ENCODE measurements at regions not wholly inside any gene's neighbourhood (a gene's known extent, or its start where the extent isn't known, plus 50 kb on each side); places are given as distances from the start of the nearest gene placed in this dataset.

GRCh38 chr5:17761326-17761725 lies 127.1 kb downstream of the TAF11L14 start:
- TF ChIP-seq CTCF (IDR thresholded peaks at IDR 0.05) (no peak), POLR2A (IDR thresholded peaks at IDR 0.05) (no peak)

Measured in body of pancreas (tissue), 4 donors.